Stimulated activated effector memory CD8-positive, alpha-beta T cell treated with anti-CD3 and anti-CD28 coated beads, Interleukin-12 subunit alpha, Interleukin-12 subunit beta, amount 100 ng/mL, for 72 hours (primary cell): ENCODE measurements at regions not wholly inside any gene's neighbourhood (a gene's known extent, or its start where the extent isn't known, plus 50 kb on each side); places are given as distances from the start of the nearest gene placed in this dataset.

Source experiments
- ATAC-seq: fragments of 150-1000 bp; cut with Tn5 transposase; 2 replicates; pipeline ENCODE4 v1.10.0; 2021
- DNase-seq, 2 donors: peaks; one replicate each; pipeline ENCODE4 v3.0.0; 2021 to 2022; ENCODE audit warnings: low spot score in 2 of 2
- H3K27ac Mint-ChIP-seq: one replicate; pipeline ENCODE4 v1.8.0; 2022; ENCODE audit warnings: mild to moderate bottlenecking, mixed read lengths
- H3K36me3 Mint-ChIP-seq: one replicate; pipeline ENCODE4 v1.8.0; 2022; ENCODE audit warnings: mild to moderate bottlenecking, mixed read lengths
- H3K4me1 Mint-ChIP-seq: one replicate; pipeline ENCODE4 v1.8.0; 2022; ENCODE audit warnings: mixed read lengths
- H3K4me3 Mint-ChIP-seq: one replicate; pipeline ENCODE4 v1.8.0; 2022; ENCODE audit warnings: mild to moderate bottlenecking, mixed read lengths
- H3K9me3 Mint-ChIP-seq: one replicate; pipeline ENCODE4 v1.8.0; 2022; ENCODE audit warnings: mixed read lengths

DNA sequence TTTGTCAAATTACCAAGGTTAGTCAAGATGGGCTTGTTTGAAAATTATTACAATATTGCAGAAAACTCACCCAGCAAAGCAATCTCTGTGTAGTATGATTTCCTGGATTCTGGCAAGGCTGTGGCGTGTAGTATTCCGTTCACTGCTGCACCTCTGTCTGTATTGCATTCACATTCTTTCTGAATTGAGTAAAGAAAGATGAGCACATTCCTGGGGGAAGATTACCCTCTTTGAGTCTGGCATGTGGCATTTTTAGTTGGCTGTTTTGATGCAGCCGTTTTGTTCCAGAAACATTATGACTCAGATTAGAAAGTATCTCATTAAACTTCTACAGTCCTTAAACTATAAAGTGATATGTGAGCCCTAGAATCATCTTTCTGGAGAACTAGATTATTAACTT, 197.7 kb downstream of the TENT4A start:
- H3K9me3 Mint-ChIP-seq, result no peaks in the 10 kb centered on the region
- no peak overlapping the region for H3K27ac Mint-ChIP-seq
- H3K4me1 Mint-ChIP-seq, result no peaks in the 10 kb centered on the region
- H3K36me3 Mint-ChIP-seq, result no peaks in the 10 kb centered on the region
- ATAC-seq (no peak), DNase-seq (no peak)
- H3K4me3 Mint-ChIP-seq, result no peak overlapping the region

DNA sequence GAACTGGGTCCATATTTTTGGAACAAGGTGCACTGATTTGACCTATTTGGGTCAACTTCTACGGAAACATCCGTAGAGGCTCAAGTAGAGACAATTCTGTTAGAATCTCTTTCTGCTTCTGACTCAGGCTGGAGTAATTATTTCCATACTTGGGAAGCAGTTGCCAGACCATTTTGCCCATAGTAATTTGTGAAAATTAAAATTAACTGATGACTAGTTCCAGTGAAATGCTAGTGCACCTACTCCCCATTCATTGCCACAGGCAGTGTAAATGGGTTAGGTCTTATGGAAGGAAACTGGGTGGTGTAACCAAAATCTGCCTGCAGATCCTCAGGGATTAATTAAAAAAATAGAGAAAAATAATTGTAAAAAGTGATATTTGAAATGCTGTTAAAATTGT, 201.1 kb downstream of the TENT4A start:
- no peak for DNase-seq
- no peak overlapping the region for H3K27ac Mint-ChIP-seq
- no peaks in the 10 kb centered on the region for H3K4me1 Mint-ChIP-seq
- peaks cover 3% of the 10 kb centered on the region for H3K9me3 Mint-ChIP-seq
- no peak for ATAC-seq
- H3K36me3 Mint-ChIP-seq, result no peaks in the 10 kb centered on the region
- no peak overlapping the region for H3K4me3 Mint-ChIP-seq

DNA sequence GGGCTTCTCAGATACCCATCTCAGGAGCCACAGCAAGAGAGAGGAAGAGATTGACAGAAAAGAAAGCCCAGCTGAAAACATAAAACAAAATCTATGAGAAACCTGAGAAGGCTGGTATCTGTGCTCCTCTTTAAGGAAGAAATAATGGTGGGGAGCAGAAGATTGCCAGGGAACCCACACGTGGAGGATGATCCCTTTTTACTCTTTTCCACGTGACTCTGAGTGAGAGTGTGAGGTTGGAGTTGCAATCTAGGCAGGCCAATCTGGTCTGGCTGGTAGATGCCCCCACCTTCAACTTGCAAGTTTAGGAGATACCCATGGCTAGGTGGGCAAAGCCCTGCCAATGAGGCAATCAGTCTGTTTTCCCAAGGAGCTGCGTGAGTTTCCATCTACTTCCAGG, 202.3 kb downstream of the TENT4A start:
- DNase-seq (no peak), ATAC-seq (no peak)
- Mint-ChIP-seq H3K4me3 (no peak overlapping the region), H3K4me1 (no peaks in the 10 kb centered on the region), H3K27ac (no peak overlapping the region), H3K36me3 (no peaks in the 10 kb centered on the region), H3K9me3 (peaks cover 3% of the 10 kb centered on the region)

DNA sequence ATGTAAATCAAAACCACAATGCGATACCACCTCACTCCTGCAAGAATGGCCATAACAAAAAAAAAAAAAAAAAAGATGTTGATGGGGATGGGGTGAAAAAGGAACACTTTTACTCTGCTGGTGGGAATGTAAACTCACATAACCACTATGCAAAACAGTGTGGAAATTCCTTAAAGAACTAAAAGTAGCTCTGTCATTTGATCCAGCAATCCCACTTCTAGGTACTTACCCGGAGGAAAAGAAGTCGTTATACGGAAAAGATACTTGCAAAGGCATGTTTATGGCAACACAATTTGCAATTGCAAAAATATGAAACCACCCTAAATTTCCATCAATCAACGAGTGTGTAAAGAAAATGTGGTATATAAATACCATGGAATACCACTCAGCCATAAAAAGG, 205.0 kb downstream of the TENT4A start:
- Mint-ChIP-seq H3K4me3 (no peak overlapping the region), H3K4me1 (no peaks in the 10 kb centered on the region), H3K9me3 (peaks cover 3% of the 10 kb centered on the region), H3K27ac (no peak overlapping the region), H3K36me3 (no peaks in the 10 kb centered on the region)
- DNase-seq, result no peak
- ATAC-seq, result no peak

DNA sequence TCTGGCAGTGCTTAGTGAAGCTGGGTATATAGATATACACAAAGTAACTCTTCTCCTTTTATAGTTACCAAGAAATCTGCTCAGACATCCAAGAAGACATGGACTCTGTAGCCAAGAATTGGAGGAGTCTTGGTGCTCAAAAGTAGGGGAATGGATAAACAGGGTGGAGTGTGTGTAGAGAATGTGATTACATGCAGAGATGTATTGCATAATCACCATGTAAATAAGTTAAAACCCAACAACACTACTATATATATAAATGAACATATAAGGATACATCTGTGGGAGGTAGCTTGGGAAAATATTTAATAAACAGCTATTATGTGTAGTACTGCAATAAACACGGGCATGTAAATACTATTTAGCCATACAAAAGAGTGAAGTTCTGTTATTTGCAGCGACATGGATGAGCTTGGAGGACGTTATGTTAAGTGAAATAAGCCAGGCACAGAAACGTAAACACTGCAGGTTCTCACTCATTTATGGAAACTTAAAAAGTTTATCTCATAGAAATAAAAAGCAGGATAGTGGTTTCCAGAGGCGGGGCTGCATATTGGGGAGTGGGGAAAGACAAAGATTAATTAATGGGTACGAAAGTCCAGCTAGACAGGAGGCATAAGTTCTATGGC, 207.5 kb downstream of the TENT4A start:
- Mint-ChIP-seq H3K9me3 (peaks cover 3% of the 10 kb centered on the region), H3K27ac (no peak overlapping the region), H3K4me3 (no peak overlapping the region), H3K4me1 (no peaks in the 10 kb centered on the region), H3K36me3 (no peaks in the 10 kb centered on the region)
- no peak for ATAC-seq
- DNase-seq, result no peak

DNA sequence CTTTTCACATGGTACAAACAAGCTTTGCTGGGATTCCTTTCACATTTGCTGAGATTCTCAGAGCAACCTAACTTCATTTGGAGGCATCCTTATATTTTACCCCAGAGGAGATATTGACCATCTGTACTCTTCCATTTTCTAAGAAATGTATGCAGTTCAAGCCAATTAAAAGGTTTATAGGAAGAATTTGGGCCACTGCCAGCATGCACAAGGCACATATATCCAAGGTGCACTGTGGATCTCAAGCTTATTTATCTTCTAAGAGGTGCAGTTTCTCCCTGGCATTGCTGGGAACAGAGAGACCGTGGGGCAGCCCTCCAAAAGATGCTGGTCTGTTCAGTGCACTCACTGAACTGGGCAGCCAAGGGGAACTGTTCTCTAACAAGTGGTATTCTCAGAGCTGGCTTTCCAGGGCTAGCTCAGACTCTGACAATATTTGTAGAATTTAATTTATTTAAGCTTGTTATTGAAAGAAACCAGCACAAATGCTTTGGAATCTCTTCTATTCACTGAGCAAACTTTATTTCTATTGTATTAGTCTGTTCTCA, 213.3 kb downstream of the TENT4A start:
- Mint-ChIP-seq H3K4me1 (no peaks in the 10 kb centered on the region), H3K36me3 (no peaks in the 10 kb centered on the region), H3K9me3 (peaks cover 2% of the 10 kb centered on the region), H3K4me3 (no peak overlapping the region), H3K27ac (no peak overlapping the region)
- ATAC-seq (no peak), DNase-seq (no peak)

DNA sequence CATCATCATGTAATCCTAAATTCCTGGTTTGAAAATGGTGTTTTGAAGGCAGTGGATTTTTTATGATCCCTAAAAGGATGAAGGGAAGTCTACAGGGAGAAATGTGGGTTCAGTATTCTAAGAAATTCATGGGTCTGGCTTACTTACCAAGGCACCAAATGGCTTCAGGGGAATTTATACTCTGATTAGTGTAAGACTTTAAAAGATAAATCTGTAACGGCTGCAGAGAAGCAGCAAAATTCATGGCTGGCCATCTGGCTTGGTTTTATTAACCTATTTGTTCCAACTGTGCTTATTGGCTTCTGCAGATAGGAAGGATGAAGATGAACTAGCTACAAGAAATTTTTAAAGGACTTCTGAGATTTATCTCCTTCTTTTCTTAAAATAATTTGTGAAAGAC, 222.8 kb downstream of the TENT4A start:
- no peaks in the 10 kb centered on the region for H3K9me3 Mint-ChIP-seq
- H3K27ac Mint-ChIP-seq, result no peak overlapping the region
- no peaks in the 10 kb centered on the region for H3K36me3 Mint-ChIP-seq
- DNase-seq (no peak), ATAC-seq (no peak)
- no peaks in the 10 kb centered on the region for H3K4me1 Mint-ChIP-seq
- no peak overlapping the region for H3K4me3 Mint-ChIP-seq

DNA sequence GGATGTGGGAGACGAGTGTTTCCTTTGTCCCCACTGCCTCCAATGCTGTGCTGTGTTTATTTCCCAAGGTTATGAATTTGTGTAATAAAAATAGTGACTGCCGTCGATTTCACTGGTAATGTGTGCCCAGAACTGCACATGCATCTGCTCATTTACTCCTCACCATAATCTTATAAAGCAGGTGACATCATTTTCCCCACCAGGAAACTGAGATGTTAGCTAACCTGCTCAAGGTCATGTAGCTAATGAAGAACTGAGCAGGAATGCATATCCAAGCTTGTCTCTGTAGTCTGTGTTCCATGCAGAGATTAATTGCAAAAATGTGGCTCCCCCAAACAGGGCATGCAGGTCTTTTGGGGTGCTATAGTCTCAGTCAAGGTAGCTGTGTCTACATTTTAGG, 224.4 kb downstream of the TENT4A start:
- Mint-ChIP-seq H3K27ac (no peak overlapping the region), H3K4me1 (no peaks in the 10 kb centered on the region), H3K9me3 (no peaks in the 10 kb centered on the region), H3K4me3 (no peak overlapping the region), H3K36me3 (no peaks in the 10 kb centered on the region)
- DNase-seq, result no peak
- no peak for ATAC-seq

DNA sequence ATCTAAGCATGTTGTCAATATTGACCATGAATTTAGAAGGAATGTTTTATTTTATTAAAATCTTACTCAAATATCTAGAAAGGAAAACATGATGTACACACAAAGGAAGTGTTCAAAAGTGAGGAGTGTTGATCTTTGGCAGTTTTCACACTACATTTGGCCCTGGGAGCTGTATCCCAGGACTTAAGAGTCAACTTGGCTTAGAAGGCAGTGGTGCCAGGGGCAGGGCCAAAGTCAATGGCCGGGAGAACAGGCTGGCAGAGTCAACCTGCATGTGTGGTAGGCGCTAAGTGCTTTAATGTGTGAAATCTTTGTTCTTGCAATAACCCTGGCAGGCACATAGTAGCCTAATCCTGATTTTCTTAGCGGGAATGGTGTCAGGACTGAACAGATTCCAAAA, 228.4 kb downstream of the TENT4A start:
- Mint-ChIP-seq H3K4me1 (no peaks in the 10 kb centered on the region), H3K4me3 (no peak overlapping the region), H3K27ac (no peak overlapping the region), H3K36me3 (no peaks in the 10 kb centered on the region), H3K9me3 (no peaks in the 10 kb centered on the region)
- no peak for DNase-seq
- no peak for ATAC-seq

DNA sequence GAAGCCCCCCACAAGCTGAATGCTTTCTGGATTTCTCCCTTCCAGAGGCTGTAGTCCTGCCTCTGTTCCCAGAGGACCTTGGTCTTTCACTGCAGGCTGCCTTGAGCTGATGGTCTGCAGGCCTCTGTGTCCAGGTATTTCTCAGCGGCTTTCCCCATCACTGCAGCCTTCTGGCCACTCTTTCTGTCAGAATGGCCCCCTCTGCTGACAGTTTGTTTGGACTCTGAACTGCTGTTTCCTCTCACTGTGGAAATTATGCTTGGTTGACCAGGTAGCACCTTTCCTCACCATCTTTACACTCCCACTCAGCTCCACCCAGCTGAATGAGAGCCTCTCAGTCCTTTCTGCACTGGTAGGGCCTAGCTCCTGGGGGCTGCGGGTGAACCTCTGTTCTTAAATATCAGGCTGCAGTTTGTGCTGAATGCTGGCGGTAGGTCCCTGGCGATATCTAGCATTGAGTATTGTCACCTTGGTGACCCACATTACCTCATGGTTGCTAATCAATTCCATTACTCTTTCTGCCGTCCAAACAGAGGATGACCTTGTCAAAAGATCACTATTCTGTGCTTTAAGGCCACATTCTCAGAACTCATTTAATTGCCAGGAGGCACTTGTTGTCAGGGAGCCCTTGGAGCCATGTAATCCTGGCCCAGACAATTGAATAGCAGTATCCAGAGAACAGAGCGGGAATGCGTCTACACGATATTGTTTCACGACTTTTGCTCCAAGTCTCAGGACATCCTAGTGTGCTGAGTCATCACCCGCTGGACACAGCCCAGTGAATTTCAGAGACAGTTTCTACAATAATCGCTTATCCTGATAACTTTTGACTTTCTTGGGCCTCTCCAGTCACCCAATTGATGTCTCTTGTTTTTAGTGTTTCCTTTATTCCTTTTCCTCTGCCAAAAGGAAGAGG, 230.2 kb downstream of the TENT4A start:
- no peak overlapping the region for H3K4me3 Mint-ChIP-seq
- no peak for ATAC-seq
- H3K4me1 Mint-ChIP-seq, result no peaks in the 10 kb centered on the region
- no peaks in the 10 kb centered on the region for H3K36me3 Mint-ChIP-seq
- DNase-seq, result no peak
- H3K9me3 Mint-ChIP-seq, result no peaks in the 10 kb centered on the region
- H3K27ac Mint-ChIP-seq, result no peak overlapping the region

DNA sequence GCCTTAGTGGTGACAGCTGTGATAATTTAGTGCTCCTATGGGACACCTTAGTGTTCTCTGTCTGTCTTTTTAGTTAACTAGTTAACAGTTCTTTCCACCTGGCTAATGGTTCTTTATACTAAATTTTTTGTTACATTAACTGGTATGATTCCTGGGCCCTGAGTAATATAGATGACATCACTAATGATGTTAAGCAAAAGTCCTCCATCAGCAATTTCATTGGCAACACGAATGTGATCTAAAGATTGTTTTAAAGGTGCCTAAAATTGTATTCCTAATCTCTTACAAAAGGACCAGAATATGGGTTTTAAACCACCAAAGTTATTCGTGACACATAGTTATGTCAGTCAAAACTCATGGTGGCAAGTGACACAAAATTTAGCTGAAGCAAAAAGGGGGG, 235.3 kb downstream of the TENT4A start:
- ATAC-seq (no peak), DNase-seq (no peak)
- H3K4me1 Mint-ChIP-seq, result no peaks in the 10 kb centered on the region
- no peaks in the 10 kb centered on the region for H3K9me3 Mint-ChIP-seq
- no peak overlapping the region for H3K27ac Mint-ChIP-seq
- no peak overlapping the region for H3K4me3 Mint-ChIP-seq
- H3K36me3 Mint-ChIP-seq, result no peaks in the 10 kb centered on the region

DNA sequence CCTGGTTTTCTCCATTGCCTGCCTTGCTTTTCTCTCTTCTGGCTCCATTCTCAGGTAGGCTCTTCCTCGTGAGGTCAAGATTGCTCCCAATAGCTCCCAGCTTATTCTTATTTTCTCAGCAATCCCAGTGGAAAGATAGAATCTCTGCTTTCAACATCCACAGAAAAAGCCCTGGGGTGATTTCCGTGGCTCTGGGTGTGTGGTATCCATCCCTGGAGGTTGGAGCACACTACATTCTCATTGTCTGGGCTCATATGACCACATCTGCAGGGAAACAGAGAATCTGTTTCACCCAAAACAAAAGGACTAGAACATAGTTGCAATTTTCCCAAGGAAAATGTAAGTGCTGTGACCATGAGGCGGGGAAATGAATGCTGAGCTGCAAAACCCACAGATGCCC, 236.0 kb downstream of the TENT4A start:
- Mint-ChIP-seq H3K36me3 (no peaks in the 10 kb centered on the region), H3K4me3 (no peak overlapping the region), H3K27ac (no peak overlapping the region), H3K9me3 (no peaks in the 10 kb centered on the region), H3K4me1 (no peaks in the 10 kb centered on the region)
- no peak for ATAC-seq
- DNase-seq, result no peak

DNA sequence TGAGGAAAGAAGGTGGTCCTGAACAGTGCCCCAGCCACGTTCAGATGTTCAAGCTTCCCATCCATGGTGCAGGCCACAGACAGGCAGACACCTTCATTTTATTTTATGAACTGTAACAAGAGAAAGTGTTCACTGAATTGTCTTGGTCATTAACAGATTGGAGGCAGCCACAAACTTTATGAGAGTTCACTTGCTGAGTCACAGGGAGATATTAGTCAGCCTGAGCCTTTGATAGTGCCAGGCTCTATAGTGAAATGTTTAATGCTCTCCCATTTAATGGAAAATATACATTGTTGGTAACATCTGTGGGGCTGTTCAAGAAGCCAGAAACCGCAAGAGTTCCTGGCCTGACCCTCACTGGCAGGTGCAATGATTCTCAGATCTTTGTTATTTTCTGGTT, 237.0 kb downstream of the TENT4A start:
- Mint-ChIP-seq H3K36me3 (no peaks in the 10 kb centered on the region), H3K9me3 (peaks cover 4% of the 10 kb centered on the region), H3K27ac (no peak overlapping the region), H3K4me1 (no peaks in the 10 kb centered on the region), H3K4me3 (no peak overlapping the region)
- DNase-seq, result no peak
- ATAC-seq, result peak; percentile 50

DNA sequence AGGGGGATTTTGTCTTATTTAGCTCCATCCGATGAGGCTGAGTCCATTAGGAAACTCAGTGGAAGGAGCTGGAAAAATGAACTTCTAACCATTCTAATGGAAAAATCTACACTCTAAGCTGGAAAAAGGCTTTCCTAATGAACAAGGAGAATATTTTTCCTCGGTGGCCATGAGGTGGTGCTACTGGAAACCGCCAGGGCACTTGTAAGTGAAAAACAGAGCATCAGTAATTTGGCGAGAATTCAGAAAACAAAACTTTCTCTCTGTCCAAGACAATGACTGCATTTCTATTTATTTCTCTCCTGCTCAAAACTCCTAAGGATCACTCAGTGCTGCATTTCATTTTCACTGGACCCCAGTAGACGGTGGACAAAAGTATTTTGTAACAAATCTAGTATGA, 237.6 kb downstream of the TENT4A start:
- H3K4me1 Mint-ChIP-seq, result no peaks in the 10 kb centered on the region
- no peaks in the 10 kb centered on the region for H3K36me3 Mint-ChIP-seq
- H3K9me3 Mint-ChIP-seq, result peaks cover 4% of the 10 kb centered on the region
- H3K27ac Mint-ChIP-seq, result no peak overlapping the region
- ATAC-seq (no peak), DNase-seq (no peak)
- no peak overlapping the region for H3K4me3 Mint-ChIP-seq

DNA sequence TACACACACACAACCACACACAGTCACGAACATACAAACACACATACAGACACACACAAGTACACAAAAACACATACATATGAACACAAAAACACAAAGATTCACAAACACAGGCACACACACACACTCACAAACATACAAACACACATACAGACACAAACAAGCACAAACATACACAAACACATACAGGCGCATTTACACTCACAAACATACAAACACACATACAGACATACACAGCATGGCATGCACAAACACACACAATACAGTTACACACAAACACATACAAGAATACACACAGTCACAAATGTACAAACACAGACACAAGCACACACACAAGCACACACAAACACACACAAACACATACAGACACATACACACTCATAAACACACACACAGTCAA, 247.9 kb downstream of the TENT4A start:
- Mint-ChIP-seq H3K4me1 (no peaks in the 10 kb centered on the region), H3K4me3 (no peak overlapping the region), H3K27ac (no peak overlapping the region), H3K9me3 (peaks cover 2% of the 10 kb centered on the region), H3K36me3 (no peaks in the 10 kb centered on the region)
- DNase-seq (no peak), ATAC-seq (no peak)
